GM19372 (cell line): ENCODE measurements at regions not wholly inside any gene's neighbourhood (a gene's known extent, or its start where the extent isn't known, plus 50 kb on each side); places are given as distances from the start of the nearest gene placed in this dataset.

Source experiments
- ATAC-seq: cut with Tn5 transposase; IDR thresholded peaks from one replicate; pipeline ENCODE4 v1.9.1; 2021; ENCODE audit warnings: mild to moderate bottlenecking, low read depth, moderate library complexity; ENCODE audit not compliant: unreplicated experiment

- no peak for ATAC-seq
Measured at GRCh38 chr17:72338304-72338703, 217.5 kb downstream of the SOX9 start.

GRCh38 chr17:72338847-72339790, 218.3 kb downstream of the SOX9 start:
- ATAC-seq: no peak

- no peak for ATAC-seq
Measured at GRCh38 chr17:72340836-72341235, 220.0 kb downstream of the SOX9 start.

GRCh38 chr17:72342061-72342460, 221.2 kb downstream of the SOX9 start:
- ATAC-seq: no peak

- ATAC-seq: no peak
Measured at GRCh38 chr17:72342627-72343527, 222.1 kb downstream of the SOX9 start.

- ATAC-seq: no peak
Measured at GRCh38 chr17:72343911-72344310, 223.1 kb downstream of the SOX9 start.

GRCh38 chr17:72344613-72345012, 223.8 kb downstream of the SOX9 start:
- no peak for ATAC-seq

- no peak for ATAC-seq
Measured at GRCh38 chr17:72345088-72345487, 224.3 kb downstream of the SOX9 start.

DNA sequence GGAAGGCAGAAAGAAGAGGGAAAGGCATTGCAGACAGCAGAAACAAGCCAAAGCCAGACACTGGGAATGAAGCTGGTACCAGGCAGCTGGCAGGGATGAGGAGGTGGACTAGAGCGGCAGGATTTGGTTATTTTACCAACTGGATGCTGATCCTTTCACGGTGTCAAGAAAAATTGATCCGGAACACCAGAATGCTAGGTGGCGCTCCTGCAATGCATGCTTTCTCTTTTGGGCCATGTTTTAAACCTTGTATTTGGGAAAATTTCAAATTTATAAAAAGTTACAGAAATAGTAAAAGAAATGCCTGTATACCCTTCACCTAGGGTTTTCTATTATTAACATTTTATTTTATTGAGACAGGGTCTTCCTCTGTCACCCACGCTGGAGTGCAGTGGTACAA, 224.7 kb downstream of the SOX9 start:
- no peak for ATAC-seq

DNA sequence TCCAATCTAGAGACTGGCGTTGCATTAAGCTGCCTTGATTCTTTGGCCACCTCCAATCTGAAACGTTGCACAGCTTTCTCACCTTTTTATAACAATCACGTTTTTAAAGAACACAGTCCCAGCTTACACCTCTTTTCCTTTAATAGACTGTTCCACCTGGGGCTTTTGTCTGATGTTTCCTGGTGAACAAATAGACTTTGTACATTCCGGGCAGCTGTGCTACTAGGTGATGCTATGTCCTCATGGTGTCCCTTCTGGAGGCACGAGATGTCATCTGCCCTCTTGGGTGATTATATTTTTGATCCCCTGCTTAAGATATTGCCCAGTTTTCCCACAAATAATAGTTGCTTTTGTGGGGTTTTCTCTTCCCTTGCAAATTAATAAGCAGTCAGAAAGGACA, 225.5 kb downstream of the SOX9 start:
- no peak for ATAC-seq

DNA sequence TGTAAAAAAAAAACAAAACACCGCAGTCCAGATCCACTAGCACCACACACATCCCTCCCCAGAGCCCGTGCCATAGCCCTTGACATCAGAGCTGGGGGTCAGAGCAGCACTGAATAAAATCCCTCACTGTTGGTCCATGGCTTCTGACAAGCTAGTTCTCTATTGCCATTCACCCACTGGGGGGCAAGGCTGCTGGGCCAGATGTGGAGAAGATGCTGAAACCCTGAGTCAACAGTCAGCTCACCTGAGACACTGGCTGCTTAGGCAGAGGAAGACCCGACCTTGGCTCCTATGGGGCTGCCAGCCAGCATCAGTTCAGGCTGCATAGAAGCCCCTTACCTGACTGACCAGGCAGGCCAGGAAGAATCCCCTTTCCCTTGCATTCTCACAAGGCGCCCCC, 228.2 kb downstream of the SOX9 start:
- ATAC-seq: no peak

DNA sequence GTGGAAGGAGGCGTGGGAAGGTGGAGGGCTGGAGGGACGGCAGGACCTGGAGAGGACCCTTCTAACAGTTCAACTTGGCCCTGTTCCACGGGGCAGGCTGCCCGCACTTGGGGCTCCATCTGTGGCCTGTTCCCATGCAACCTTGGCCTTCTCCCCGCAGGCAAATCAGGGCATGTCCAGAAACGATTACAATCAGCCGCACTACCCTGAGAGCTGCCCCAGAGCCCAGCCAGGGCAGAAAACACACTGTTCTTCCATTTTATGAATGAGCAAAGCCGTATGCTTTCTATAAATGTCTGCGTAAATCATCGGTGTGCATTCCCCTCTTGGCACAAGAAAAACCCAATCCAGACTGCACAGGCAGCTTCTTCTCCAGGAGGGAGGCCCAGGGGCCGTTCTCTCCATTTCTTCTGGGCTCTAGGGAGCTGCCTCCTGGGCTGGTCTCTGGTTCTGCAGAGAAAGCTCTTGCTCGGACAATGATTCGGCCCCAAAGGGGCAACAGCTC, 228.7 kb downstream of the SOX9 start:
- ATAC-seq: no peak

DNA sequence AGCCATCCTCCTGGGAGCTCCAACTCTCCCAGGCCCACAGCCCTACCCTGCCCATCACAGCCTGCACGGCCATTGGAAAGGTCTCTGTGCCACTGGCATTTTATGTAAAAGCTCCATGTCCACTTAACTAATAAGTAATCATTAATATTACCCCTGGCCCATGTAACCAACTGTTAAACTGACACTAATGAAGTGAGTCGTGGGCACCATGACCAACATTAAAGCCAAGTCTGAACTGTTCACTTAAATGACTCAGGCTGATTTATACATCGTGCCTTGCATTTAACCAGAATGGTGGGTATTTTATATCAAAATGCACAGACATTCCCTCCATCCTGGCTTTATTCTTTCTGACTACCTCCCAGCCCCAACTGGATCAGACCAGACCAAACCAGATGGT, 229.3 kb downstream of the SOX9 start:
- no peak for ATAC-seq

DNA sequence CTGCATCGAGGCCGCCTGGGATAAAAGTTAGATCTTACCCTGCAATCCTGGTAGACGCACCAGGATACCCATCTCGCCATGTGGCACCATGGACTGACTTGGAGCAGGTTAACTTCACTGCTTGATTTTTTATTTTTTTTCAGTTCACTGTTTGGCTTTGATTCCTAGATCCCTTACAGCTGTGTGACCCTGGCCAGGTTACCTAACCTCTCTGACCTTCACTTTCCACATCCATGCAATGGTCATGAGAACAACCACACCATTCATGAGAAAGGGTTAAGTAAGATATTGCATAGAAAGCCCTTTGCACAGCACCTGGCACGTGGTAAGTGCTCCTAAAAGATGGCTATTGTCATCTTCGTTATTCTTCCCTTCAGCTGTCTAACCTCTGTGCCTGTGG, 230.5 kb downstream of the SOX9 start:
- ATAC-seq: no peak

DNA sequence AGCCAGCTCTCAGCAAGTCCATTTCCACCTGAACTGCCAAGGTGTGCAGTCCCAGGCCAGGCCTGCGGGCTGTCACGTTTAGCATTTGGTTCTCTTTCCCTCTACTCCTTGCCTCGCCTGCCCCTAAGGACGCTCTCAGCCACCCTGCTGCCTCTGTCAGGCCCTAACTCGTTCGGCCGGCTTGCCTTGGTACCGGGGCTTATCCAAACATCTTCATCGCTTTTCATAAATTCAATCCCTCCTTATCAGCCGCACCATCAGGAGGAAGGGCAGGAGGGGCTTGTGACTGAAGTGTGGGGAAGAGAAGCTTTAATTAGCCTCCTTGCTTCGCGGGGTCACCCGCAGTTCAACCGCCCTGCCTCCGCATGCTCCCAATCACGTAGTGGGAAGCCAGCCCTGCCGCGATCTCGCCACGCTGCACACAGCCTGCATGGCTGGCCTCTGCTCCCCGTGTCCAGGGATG, 231.1 kb downstream of the SOX9 start:
- no peak for ATAC-seq

DNA sequence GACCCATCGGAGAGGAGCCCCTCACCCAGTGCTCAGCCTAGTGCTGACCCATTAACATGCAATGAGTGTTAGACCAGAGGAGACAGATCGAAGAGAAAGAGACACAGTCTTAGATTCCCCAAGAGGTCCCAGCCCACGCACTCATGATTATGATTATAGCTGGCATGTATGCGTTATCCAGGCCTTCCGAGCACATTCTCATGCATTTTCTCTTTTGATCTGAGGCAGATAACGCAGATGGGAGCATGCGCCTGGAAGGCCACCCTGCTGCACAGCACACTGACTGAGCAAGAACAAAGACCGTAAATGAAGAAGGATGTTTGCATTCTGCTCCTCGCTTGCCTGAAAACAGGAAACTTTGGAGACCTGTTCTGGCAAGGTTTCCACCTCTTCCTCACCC, 232.7 kb downstream of the SOX9 start:
- no peak for ATAC-seq

DNA sequence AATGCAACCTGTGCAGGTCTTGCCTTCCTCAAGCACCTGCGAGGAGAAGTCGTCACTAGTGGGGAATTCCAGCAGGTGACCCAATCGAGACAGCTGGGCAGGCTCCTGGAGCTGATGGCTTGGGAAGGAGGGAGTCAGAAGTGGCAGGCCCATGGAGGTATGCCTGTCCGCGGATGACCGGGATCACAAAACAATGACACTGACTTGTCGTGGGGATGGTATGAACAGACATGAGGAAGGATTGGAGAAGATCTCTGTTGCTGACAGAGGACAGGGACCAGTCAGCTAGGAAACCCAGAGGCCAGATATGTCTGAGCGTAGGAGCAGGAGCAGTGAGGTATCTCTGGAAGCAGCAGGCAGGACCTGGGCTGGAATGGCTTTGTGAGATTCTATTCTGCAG, 233.3 kb downstream of the SOX9 start:
- no peak for ATAC-seq

DNA sequence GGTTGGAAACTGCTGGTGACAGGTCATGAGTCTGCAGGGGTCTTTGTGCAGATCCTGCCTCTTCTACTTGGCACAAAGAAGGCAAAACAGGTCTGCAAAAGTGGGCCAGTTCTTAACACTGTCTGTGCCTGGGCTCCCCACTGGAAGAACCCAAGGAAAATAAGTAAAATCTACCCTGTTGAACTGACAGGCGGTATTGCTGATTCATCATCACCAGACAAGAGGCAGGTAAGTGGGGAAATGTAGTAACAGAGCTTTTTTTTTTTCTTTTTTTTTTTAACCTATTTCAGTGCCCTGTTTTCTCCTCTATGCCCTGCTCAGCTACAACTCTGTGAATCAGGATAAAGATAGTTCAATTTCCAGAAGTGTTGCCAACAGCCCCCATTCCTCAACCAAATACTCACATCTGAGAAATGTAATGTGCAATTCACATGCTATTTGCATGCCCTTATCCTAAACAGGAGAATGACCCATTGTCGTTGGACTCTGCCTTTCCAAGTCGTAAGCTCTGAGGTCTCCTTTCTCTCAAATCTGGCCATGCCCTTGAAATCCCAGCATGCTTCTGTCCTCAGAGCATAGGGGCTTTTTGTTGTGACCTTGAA, 237.0 kb downstream of the SOX9 start:
- no peak for ATAC-seq

DNA sequence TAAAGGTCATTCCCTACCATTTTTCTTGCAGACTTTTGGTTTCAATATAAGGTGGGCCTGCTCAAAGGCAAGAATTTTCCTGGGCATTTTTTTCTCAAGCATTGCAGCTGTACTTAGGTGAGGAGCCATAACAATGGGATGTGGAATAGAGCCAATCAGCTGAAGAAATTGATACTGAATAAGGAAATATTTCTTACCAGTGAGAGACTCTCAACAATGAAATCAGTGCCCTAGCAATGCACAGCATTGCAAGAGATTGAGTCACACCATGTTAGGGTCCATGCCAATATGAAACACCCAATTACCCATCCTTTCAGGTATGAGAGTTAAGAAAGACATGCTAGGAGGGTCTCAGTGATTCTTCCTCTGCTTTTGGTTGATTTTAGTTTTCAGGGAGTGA, 237.6 kb downstream of the SOX9 start:
- no peak for ATAC-seq

GRCh38 chr17:72359274-72359673, 238.5 kb downstream of the SOX9 start:
- no peak for ATAC-seq

GRCh38 chr17:72359811-72360210, 239.0 kb downstream of the SOX9 start:
- ATAC-seq: no peak
